GM18861 (cell line): ENCODE measurements at regions not wholly inside any gene's neighbourhood (a gene's known extent, or its start where the extent isn't known, plus 50 kb on each side); places are given as distances from the start of the nearest gene placed in this dataset.

Experiments
- ATAC-seq: cut with Tn5 transposase; IDR thresholded peaks from one replicate; pipeline ENCODE4 v1.9.1; 2021; ENCODE audit not compliant: unreplicated experiment

DNA sequence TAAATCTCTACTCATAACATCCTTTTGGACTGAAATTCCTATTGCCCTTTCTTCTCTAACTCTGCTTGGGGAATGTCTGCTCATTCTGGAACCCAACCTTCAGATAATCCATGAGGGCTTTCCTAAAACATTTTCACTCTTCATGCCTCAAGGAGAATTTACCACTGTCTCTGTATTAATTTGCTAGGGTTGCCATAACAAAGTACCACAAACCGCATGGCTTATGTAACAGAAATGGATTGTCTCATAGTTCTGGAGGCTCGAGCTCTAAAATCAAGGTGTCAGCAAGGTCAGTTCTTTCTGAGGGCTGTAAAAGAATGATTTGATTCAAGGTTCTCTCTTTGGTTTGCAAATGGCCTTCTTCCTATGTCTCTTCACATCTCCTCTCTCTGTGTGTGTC, 209.7 kb downstream of the LACC1 start:
- ATAC-seq = no peak

DNA sequence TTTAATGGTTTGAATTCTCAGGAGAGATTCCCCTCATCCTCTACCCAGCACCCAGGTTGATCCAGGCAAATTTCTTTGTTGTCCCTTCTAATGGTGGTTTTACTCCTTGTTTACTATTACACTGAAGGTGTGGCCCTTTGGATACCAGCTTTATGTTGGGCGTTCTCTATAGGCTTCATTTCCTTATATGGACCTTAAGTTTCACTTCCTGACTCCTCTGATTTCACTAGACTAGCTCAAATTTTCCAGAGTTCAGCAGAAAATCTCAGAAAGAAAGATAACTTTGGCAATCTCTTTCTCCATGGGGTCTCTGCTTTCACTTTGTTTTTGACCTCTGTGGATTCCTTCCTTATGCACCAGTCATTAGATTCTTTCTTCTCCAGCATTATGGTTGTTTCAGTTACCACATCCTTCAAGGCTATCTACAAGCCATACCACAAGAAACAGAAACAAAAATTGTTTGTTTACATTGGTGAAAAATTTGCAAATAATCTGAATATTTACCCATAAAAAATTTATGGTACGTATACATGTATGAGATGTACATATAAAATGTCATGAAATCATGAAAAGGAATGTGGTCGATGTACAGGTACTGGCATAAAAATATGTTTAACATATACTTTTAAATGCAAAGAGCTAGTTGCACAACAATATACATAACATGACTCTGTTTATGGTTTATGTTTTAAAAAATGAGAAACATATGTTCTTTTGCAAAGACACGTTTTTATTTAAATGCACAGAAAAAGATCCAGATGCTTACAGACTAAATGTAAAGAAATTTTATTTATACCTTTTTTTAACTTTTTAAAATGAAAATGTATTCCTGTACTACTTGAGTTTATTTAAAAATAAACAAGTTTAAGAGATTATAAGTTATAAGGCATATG, 212.6 kb downstream of the LACC1 start:
- no peak for ATAC-seq

DNA sequence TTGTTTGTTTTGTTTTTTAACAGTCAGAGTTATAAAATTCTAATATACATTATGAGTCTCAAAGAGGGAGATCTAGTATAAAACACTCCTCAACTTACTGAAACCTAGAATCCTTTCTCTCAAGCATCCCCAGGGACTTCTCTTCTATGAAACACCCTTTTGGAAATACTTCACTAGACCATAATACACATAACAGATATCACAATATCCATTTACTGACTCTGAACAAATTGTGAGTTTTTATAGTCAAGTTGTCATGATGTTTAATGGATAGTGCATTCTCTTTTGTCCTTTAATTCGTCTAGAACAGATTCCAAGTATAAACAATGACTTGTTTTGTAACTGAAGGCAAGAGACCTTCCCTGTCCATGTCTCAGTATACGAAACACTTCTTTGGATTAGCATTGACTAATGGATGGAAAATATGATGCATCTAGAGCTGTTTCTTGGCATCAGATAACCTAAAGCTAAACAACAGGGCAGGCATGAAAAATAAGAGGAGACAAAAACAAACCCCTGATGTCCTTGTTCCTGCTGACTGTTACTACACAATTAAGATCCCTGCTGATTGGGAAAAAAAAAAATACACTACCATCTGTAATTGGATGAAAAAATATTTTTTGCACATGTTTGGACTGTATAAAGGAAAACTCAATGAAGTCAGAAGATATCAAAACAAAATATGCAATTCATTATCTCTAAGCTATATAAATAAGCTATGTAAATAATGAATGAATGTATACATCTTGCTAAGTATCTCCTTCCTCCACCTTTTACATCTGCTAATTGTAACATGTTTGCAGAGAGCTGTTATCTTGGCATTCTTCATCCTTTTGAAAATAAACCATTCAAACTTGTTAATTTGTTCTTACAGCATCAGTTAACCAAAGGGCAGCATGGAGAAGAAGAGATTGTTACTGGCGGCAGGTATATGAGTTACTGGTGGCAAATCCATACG, 214.2 kb downstream of the LACC1 start:
- ATAC-seq = no peak

DNA sequence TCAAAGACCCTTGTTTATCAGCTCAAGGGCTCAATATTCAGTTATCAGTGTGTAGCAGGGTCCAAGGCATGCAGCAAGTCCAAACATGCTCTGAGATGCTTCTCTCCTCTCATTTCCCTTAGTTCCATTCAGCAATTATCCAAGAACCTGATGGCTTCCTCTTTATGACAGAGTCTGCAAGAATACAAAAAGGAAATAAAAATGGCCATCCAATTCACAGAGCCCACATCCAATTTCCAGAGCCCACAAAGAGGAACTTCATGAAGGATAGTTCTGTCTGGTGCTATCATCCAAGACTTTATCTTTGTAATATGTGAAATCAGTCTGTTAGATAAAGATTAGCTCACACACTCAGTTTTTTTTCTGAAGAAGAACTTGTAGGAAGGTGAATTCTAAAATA, 217.2 kb downstream of the LACC1 start:
- no peak for ATAC-seq

DNA sequence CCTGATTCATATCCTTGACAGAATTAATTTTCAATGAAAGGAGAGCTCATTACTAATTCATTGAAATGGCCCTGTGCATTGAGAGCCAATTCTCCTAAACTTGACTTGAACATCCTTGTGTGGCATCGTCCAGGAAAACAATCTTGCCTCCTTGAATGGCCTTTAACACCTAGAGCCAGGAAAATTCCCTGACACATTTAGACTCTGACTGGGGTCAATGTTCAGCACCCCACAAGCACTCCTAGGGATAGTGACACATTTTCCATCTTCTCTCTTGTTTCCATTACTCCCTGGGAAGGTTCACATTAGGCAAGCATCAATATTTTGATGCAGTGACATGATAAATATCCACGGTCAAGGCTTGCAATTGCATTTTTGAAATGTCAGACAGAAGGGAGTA, 218.9 kb downstream of the LACC1 start:
- no peak for ATAC-seq

DNA sequence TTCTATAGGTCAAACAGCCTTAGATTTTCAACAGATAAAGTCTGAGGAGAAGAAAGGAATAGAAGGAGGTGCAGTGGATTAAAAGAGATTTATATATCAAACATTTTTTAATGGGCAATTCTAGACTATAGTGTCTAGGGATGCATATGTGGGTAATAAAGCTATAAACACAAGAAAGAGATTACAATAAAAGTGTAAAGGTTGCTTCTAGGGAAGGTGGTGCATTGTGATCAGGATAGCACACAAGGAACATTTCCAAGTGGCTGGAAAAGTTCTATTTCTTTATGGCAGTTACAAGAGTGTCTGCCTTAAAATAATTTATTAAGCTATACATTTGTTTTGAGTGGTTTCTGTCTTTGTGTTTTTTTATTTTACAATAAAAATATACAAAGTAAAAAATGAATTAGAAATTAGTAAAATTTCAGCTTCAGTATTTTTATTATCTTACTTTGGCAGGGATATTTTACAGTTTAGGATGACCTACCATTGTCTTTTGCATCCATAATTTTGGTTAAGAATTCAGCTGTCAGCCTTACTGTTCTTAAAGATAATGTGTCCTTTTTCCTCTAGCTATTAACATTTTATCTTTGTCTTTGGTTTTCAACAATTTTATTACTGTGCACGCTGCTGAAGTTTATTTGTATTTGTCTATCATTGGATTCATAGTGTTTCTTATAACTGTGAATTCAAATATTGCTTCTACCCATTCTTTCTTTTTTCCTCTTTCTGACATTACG, 221.8 kb downstream of the LACC1 start:
- ATAC-seq = no peak

DNA sequence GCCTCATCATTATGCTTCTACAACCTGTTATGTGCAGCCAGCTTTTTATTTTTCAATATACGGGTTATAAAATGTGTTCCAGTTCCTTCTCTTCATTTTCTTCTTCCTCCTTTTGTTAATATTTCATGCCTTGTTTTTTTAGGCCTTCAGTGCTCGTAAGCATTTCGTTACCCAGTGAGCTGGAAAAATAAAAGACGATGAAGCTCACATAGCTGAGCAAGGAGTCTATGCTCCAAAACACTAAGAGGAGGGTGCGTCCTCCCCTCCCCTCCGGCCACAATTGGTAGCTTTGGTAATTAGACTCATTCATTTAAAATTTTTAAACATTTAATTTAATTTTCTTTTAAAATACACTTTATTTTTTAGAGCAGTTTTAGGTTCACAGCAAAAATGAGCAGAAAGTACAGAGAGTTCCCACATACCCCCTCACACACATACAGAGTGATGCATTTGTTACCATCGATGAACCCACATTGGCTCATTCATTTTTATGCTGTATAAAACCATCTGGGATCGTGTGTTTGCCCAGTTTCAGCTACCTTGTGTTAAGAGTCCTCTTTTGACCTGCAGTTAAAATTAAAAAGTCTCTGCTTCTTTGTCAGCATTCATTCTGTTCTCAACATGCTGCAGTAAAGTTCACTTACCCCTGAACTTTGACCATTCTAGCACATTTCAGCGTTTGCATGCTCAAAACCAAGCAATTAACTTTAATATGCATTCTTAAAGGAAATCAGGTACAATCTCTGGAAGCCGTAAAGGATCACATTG, 223.9 kb downstream of the LACC1 start:
- ATAC-seq = no peak

DNA sequence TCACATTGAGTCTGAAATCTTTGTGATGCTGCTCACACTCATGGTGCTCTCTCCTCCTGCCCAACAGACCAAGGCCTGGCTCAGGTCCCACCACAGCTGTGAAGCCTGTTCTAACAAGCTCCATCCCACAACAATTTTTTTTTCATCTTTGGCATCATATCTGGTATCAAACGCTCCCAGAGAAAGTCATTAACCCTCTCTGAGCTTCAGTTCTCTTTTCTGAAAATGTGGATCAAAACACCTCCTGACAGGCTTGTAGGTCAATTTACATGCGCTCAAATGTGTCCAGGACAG, 224.4 kb downstream of the LACC1 start:
- no peak for ATAC-seq

DNA sequence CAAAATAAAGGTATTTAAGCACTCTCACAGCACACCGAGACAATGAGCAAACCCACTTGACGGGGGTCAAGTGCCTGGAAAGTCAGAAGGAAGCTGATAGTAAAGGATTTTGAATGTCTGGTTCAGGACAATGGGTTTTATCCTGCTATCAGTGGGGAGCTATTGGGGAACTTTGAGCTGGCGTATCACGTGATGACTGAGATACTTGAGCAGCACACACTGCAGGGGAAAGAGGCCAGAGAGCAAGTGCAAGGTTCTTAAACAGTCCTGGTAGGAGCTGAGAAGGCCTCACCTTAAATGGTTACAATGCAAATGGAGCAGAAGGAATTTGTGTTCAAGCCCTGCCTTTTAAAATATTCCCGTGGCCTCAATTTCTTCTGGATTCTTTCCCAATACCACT, 225.3 kb downstream of the LACC1 start:
- ATAC-seq = no peak

DNA sequence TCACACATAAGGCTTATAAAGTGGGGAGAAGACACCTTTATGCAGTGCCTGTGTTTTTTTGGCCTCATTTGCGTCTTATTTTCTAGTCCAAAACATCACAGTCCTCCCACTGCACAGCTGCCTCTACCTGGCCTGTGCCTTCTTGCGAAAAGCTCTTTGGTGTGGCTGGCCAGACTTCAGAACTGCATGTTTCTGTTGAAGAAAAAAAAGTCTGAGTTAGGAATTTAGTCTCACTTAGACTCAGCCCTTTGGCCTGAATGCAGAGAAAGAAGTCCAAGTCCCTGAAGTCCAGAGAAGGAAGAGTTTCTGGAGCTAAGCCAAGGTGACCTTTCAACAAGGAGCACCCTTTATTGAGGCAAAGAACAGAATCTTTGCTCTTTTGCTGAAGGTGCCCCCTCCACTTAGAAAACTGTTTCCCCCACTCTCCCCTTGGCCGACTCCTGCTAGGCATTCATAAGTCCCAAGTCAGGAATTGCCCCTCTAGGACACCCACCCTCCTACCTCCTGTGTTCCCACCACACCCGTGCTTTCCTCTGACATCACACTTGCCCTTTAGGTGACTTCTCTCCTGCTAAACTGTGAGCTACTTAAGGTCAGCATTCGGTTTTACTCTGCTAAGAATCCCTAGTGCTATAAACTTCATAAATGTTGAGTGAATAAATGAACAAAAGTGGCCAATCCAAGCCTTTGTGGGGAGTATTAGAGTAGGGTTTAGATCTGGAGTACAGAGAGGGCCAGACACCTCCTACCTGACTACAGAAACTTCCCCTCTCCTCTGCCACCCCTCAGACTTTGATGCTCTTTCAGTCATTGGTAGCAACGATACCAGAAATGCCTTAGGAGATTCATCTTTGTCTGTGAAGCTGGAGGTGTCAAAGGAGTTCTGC, 226.8 kb downstream of the LACC1 start:
- ATAC-seq = no peak

DNA sequence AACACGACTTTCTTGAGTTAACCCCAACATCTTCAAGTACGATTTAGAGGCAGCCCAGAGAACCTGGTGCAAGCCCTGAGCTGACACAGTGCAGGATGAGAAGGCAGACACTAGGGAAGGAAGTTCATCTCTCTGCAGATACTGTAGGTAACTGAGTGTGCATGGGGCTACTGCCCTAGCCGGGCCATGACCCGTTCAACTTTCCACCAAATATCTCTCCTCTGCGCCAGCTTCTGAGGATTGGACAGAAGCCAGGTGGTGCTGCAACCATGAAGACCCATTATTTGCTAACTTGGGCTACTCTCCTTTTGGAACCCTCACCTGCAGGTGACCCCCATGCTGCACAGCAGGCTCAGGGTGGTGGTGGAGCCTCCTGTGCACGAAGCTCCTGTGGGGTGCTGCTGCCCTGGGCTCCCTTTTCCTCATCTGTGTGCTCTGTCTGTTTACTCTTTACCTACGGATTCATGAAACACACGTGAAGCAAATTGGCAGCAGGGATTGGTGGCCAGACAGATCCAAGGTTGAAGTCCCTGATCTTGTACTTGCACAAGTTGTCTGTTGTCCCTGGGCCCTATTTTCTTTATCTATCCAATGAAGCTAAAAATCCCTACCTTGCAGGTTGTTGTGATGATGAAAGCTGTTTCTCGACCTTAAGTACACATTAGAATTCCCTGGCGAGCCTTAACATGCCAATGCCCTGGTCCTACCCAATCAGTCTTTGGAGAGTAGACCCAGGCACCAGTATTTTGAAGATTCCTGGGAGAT, 227.8 kb downstream of the LACC1 start:
- ATAC-seq = no peak

DNA sequence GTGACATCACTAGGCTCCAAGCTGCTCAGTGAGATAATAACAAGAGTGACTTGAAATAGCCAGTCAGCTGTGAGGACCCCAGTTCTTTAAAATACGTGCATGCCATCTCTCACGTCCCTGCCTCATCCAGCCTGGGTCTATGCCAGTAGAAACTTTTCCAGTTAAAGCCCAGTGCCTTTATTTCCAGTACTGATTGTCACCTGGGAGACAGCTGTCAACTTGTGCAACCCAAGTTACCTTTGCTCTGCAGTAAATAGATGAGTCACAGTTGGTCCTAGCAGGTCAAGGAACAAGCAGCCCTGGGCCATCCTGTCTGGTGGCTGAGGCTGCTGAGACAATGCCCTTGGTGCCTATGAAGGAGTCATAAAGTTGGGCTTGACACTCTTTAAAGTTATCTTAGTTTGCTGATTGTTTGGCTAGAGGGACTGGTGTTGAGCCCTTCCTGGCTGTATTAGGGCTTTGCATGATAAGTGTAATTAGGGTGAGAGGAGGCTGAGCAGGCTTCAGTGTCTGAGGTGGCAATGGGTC, 228.7 kb downstream of the LACC1 start:
- no peak for ATAC-seq

DNA sequence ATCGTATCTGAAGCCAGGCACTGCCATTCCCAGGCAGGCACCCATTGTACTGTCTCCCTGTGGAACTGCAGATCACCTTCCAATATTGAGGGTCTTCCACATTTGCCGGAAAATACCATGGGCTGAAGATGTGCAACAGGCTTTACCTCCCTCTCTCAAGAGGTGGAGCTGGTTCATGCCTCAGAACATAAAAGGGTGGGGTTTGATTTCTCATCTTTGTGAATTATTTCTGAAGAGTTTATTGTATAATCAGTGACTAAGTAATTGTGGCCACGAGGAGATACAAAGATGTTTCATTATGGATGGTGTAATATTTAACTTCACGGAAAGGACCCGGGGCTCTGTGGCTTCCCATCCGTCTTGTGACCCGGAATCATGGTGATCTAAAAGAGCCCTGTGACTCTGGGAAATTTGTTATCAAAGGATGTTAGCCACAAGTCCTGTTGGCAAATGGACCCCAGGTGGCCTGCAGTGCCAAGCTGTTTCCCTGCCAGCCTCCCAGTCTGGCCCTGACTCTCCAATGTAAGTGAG, 230.5 kb downstream of the LACC1 start:
- ATAC-seq = no peak

DNA sequence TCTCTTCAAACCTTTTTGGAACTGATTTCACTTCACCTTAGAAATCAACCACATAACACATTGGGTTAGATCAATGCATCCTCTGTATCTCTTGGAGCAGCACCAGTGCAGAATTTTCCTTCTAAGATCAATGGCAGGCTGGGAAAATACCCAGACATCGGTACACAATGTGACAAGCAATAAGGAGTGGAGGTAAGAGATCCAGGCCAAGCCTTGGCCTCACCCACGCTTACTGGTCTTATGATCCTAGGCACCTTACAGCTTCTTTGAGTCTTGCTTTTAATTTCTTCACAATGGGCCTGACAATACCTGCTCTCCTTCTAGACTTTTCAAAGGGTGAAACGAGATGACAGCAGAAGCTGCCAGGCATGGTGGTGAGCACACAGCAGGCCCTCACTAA, 232.0 kb downstream of the LACC1 start:
- ATAC-seq = no peak

DNA sequence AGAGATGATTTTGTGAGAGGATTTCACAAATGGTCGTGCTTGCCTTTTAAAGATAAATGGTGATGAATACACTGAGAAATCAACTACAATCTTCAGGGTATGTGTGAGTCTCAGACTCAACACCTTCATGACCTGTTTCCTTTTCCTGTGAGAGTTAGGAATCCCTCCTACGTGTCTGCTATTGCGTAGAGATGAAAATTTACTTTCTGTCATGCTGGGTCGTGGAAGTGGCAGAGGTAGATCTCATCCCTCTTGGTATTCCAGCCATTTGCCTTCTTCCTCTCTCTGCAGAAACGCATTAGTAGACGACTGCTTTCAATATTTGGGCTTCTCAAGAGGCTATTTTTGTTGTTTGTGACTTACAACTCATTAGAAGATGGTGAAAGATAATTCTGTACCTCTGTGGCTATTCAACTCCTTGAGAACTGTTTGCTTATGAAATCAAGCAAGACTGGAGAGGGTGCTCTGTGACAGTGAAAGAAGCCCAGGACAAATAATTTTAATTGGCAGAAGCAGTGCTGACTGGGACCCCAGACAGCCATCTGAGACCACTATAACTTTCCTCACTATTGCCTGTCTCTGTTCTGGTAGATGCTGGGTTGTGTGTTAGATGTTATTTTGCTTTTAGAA, 233.1 kb downstream of the LACC1 start:
- no peak for ATAC-seq

DNA sequence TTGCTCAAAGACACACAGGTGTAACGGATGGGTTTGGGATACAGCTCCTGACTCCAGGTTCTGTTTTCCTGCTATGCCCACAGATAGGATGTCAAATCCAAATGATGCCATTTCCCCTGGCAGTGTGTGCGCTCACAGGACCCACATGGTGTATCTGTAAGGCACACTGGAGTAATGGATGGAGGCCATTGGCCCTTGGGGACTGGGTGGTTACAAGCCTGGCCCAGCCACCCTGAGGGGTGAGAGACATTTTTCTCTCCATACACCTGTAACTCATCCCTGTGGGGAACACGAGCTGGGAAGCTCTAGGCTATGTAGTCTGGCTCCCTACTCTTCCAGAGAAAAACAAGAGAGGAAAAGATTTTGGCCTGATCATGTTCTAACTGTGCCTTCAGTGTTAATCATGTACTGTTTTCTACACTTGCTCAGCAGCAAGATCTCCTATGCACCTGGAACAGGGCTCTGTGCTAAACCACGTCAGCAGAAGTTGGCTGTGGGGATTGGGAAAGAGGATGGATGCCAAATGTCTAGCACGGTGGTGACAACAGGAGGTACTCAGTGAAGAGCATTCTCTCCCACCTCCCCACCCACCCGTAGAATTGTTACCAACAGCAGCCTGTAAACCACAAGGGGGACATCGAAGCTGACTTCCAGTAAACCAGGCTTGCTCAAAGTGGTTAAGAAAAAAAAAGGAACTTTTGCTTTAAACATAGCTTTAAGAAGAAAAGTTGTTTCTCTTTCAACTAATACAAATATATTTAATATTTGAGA, 237.0 kb downstream of the LACC1 start:
- ATAC-seq = no peak

DNA sequence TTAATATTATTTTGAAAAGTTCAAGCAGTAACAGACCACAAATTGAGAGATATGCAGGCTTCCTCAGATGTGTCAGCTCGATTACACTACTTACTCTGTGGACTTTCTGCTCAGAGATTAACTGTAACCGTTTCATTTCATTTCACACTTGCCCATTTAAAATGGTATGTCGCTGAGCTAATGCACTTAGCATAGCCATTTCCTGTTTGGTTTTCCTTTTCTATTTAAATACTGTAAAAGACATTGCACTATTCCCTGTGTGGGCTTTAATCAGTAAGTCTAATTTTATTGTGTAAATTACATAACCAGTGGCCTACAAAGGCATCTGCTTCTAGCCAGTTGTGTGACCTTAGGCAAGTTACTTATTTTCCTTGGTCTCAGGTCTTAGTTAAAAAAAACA, 237.6 kb downstream of the LACC1 start:
- no peak for ATAC-seq
